Dermis microvascular lymphatic vessel endothelial cell (primary cell): ENCODE measurements at regions not wholly inside any gene's neighbourhood (a gene's known extent, or its start where the extent isn't known, plus 50 kb on each side); places are given as distances from the start of the nearest gene placed in this dataset.

Experiments used
- DNase-seq, 2 donors: peaks; one replicate each; pipeline versions ENCODE4 v3.0.0 to v3.0.0-alpha.2; 2010; ENCODE audit warnings: low read depth in 2 of 2

DNA sequence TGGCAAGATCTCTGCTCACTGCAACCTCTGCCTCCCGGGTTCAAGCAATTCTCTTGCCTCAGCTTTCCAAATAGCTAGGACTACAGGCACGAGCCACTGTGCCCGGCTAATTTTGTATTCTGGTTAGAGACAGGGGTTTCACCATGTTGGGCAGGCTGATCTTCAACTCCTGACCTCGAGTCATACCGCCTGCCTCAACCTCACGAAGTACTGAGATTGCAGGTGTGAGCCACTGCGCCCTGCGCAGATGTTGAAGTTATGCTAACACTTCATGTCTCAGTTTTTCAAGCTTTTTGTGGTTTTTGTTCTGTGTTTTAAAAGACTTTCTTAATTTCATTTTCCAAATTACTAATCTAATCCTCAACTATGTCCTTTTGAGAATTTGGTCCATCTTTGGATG lies 154.4 kb upstream of the TLL1 start:
- DNase-seq, result no peak

DNA sequence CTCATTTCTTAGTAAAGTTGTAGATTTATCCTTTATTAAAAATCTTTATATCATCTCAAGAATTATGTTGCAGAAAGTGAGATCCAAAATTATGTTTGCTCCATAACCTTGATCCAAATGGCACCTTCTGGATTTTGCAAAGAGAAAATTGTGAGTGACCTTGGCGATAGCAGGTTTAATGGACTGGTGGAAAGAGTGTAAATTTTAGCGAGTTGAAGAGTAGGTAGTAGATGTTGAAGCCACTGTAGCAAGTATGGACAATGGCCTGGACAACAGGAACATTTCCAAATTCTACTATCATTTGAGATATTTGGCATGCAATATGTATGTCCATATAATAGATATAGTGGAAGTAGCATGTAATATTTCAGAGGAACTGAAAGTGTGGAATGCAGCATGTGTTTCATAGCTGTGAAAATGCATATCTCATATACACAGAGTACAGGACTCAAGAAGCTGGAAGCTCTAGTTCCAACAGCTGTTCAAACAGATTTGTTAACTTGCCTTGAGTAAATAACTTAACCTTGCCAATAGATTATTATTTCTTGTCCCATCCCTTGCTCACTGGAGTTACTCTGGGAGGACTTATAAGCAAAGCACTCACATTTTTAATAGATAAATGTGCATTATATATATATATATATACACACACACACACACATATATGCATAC lies 152.5 kb upstream of the TLL1 start:
- DNase-seq, result no peak

- DNase-seq, result no peak
Measured at GRCh38 chr4:165721815-165722214, 151.2 kb upstream of the TLL1 start.

DNA sequence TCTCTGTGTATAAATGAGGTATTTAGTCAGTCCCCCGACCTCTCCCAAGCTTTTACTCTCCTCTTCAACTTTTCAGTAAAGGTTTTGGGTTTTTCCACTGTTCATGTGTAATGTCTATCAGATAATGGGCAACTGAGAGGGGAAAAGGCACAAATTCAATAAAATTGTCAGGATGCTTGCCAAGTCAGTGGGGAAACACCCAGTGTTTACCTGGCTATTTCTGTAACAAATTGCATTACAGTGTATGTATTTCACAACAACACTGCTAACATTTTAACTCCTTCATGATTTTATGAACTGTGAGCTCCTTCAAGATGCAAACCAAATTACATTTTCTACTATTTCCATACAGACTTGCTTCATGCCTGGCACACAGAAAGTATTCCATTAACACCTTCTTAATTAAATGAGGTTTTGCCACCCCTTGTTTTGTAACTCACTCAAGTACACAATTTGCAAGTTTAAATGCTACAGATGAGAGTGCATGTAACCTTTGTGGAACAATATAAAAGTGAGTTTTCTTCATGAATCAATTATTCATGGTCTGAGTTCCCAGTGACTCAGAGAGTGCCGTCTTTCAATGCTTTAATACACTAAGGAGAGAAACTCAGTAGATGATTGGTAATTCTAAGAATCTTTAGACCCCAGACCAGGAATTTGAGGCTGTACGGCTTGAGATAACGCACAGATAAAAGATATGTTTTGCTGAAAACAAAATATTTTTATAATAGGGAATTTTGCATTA lies 149.8 kb upstream of the TLL1 start:
- DNase-seq, result no peak

DNA sequence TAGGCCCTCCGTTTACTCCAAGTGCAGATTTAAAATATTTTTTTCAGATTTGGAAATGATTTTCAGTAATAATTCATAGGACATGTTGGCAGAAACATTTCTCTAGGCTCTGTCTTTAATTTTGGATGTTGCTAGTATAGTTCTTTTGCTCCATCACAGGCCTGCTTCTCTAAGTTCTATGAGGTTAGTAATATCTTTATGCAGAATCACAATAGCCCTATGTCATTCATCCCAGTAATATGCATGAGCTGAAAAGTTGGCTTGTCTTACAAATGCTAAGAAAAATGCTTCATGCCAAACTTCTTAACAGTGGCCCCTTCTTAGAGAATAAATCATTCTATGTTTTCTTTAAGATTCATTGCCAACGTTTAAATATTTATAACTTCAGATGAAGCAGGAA lies 148.3 kb upstream of the TLL1 start:
- DNase-seq, result no peak

- DNase-seq, result no peak
Measured at GRCh38 chr4:165725352-165725751, 147.7 kb upstream of the TLL1 start.

GRCh38 chr4:165726831-165727230 lies 146.2 kb upstream of the TLL1 start:
- DNase-seq, result no peak

DNA sequence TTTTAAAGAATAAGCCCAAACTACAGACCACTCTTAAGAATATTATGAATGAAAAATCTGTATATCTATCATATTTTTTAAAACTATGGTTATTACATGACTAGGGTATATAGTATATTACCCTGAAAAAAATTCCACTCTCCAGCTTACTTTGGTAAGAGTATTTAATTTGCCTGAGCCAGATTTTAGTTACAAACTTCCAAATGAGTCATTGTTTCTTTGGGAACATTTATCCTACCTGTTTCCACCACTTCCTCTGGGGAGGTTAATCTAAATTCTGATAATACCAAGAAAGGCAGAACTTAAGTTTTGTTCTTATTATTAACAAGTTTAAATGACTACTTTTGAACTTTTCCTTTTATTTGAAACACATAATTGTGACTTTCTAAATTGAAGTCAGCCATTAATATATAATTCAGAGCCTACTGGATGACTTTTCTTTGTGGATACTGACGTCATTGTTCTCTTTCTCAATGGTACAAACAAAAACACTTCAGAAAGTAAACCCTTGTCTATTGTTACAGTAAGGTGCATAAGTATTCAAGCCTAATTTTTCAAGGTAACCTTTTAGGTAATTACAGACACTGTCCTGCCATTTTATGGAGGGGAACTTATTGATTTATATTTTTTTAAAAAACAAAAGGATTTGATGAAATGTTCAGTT lies 135.6 kb upstream of the TLL1 start:
- peak in 1 of 2 donors; percentile 21 for DNase-seq

DNA sequence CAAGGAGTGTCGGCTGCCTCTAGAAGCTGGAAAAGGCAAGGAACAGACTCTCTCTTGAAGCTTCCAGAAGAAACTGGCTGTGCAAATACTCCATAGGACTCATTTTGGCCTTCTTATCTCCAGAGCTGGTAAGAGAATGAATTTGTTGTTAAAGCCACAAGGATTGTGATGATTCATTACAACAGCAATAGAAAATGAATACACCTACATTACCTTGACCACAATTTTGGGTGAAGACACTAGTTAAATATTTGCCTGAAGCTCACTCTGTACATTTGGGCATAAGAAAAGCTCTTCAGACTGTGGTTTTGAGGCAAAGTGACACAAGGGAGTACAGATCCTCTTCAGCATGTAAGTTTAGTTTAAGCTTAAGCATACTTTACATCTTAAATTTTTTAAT lies 134.5 kb upstream of the TLL1 start:
- DNase-seq, result no peak

GRCh38 chr4:165740911-165741310 lies 132.1 kb upstream of the TLL1 start:
- DNase-seq, result peak; percentile 56 to 79

DNA sequence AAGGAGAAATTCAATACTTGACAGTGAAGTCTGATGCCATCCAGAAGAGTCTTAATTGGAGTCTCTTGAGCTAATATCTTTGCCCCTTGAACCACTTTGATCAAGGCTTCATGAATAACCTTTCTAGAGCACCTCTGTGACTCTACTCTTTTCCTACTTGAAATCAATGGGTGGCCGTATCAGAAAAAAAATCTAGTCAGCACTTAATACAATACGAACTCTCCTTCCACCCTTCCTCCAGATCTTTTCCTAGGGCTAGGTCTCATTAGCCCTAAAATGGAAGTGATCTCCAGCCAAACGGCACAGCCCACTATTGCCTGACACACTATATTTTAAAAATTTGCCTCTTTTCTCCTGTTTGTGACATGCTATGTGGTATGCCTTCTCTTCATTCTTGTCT lies 129.6 kb upstream of the TLL1 start:
- no peak for DNase-seq

GRCh38 chr4:165744370-165744769 lies 128.7 kb upstream of the TLL1 start:
- no peak for DNase-seq

DNA sequence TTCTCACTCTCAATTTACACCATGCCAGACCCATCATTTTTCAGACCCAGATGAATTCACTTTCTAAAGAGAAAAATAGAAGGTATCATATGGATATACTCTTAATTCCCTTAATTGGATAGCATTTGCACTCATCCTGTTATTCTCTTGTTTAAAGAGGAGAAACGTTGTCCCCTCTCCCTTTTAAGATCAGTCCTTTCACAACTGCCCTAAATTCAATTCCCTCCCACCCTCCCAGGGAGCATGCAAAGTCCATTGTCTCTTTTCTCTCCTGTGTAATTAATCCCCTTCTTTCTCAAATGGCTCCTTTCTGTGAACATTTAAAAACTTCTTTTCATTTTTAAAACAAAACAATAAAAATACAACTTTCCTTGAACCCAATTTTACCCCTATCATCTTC lies 124.7 kb upstream of the TLL1 start:
- DNase-seq, result no peak

- DNase-seq, result peak; percentile 46 to 90
Measured at GRCh38 chr4:165751882-165752281, 121.2 kb upstream of the TLL1 start.

DNA sequence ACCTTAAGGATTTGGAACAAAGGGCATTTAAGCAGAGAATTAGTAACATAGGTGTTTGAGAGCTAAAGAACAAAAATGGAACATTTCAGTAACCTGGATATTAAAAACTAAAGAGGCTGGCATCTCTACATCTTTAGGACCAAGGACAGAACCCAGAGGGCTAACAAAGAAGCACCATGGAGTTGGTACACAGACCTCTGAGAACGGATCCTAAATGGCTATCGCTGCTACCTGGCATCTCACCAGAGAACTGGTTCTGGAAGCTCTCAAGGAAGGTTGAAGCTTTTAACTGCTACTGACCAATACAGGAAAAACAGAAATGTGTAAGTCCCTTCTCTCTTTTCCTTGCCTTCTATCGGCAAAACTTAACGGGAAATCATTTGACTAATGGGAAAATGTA lies 118.4 kb upstream of the TLL1 start:
- no peak for DNase-seq

GRCh38 chr4:165756836-165757235 lies 116.2 kb upstream of the TLL1 start:
- DNase-seq, result no peak

DNA sequence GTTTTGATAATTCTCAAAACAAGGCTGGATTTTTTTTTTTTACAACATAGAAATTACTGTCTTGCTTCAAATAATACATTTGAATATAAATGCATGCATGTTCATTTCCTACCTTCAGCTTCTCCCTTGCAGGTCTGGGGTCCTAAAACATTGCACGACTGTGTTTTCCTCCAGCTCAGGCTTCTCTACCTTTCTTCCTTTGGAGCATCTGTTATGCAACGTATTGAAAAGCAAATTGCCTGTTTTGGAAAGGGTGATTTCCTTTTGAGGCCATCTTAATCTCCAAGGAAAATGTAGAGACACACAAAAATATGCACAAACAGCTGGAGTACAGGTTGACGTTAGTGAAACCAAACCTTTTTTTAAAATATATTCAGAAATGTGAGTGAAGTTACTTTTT lies 115.6 kb upstream of the TLL1 start:
- DNase-seq, result no peak

- no peak for DNase-seq
Measured at GRCh38 chr4:165758086-165758485, 115.0 kb upstream of the TLL1 start.

GRCh38 chr4:165760182-165760581 lies 112.9 kb upstream of the TLL1 start:
- DNase-seq, result no peak

- no peak for DNase-seq
Measured at GRCh38 chr4:165761963-165762362, 111.1 kb upstream of the TLL1 start.

DNA sequence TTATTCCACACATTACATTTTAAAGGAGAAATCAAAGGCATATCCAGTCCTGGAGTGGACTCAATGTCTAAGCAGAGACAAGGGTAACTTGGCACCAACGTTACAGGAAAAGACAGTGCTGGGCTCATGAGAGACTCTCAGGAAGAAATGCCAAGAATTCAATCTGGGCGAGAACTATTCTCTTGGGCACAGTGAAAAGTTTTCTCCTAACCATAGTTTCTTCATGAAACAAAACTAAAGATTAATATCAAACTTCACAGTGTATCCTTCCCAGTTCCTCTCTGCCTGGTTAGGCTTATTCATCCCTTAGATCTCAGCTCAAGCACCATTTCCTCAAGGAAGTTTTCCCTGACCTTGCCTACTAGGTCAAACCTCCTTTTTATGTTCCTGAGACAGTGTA lies 109.4 kb upstream of the TLL1 start:
- DNase-seq, result peak in 1 of 2 donors; percentile 45

DNA sequence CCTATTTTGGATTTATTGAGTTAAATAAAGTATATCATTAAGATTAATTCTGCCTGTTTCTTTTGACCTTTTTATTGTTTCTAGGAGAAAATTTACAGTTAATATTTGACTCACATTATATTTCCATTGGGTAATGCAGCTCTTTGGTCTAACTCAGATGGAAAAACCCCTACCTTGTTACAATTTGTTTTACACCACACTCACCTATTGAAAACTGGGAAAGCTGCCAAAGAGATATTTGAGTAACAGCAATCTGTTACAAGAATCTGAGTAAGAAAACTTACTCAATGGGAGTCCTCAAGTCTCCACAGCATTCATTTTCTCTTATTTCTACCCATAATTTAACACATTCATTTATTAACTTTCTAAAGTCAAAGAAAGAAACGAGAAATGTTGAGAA lies 108.0 kb upstream of the TLL1 start:
- DNase-seq, result peak in 1 of 2 donors; percentile 51

- peak; percentile 76 to 93 for DNase-seq
Measured at GRCh38 chr4:165766018-165766417, 107.0 kb upstream of the TLL1 start.
